ENCODE measurements at regions not wholly inside any gene's neighbourhood (a gene's known extent, or its start where the extent isn't known, plus 50 kb on each side); places are given as distances from the start of the nearest gene placed in this dataset.
"Not testable (repeated sequence)": the region's sequence is repeated elsewhere in the genome, so short reads cannot be mapped to it uniquely, and the experiment has no call there.

DNA sequence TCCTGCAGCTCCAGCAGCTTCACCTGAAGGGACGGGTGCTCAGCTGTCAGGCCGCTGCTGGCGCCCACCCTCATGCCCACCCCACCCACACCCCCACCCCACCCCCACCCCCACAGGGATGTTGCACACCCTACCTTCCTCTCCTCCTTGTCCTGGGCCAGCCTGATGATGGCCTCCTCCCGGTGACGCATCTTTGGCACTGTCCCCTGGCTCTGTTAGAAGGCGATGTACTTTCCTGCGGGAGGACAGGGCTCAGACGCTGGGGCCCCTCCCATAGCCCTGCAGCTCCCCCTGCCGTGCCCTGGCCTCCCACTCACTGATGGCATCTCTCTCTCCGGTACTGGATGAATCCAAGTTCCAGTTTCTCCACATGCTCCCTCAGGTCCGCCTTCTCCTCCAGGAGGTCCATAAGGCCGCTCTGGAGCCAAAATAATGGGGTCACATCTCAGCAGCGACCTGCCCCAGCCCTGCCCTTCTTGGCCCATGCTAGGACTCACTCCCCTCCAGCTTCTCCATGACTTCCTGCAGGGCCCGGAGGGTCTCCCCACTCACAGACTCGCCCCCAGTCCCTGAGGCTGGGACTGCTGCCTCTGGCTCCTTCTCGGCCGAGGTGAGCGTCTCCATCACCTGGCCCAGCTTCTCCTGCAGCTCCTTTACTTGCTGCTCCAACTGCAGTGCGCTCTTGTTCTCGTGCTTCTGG lies 55.2 kb downstream of the GOLGA8B start:
- H3K9ac ChIP-seq (ENCODE audit: low read depth, low read length); H3K9me3 ChIP-seq (ENCODE audit: insufficient read depth, low read depth, low read length): not testable (repeated sequence)

DNA sequence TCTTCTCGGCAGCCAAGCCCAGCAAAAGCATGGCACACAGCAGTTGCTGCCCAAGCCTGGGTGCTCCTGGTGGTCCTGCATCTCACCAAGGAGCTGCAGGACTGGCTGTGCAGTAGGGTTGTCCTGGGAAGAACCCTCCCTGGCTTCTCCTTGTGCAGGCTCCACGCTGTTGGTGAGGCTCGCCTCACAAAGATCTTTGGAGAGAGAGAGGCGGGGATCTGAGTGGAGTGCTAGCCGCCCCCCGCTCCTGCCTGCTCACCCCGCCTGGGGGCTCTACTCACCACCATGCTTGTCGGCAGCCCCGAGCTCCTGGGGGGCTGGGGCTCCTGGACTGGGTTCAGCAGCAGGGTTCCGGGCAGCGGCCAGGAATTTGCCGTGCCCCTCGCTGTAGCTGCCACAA lies 55.8 kb downstream of the GOLGA8B start:
- not testable (repeated sequence) for H3K36me3 ChIP-seq (ENCODE audit: insufficient read depth, low read length); H3K4me3 ChIP-seq (ENCODE audit: low read length); H3K27ac ChIP-seq (ENCODE audit: low read depth, low read length); H3K9me3 ChIP-seq (ENCODE audit: insufficient read depth, low read depth, low read length); H3K27me3 ChIP-seq (ENCODE audit: insufficient read depth, low read length); H3K4me1 ChIP-seq (ENCODE audit: insufficient read depth, low read length); H3K9ac ChIP-seq (ENCODE audit: low read depth, low read length)
- WGBS = 100% methylated on average over 3 of the region's 13 CpGs

More for the DNA sequence above, 55.2 kb downstream of the GOLGA8B start:
- not testable (repeated sequence) for H3K27me3 ChIP-seq (ENCODE audit: insufficient read depth, low read length); H3K27ac ChIP-seq (ENCODE audit: low read depth, low read length); H3K4me3 ChIP-seq (ENCODE audit: low read length); H3K4me1 ChIP-seq (ENCODE audit: insufficient read depth, low read length); H3K36me3 ChIP-seq (ENCODE audit: insufficient read depth, low read length)
- WGBS = no CpG with 5 or more reads among the region's 20 CpGs

GRCh38 chr15:34523849-34524248 lies 59.6 kb downstream of the GOLGA8B start:
- not testable (repeated sequence) for H3K9ac ChIP-seq (ENCODE audit: low read depth, low read length); H3K4me3 ChIP-seq (ENCODE audit: low read length)
- WGBS = 40% methylated on average over 4 of the region's 12 CpGs

GRCh38 chr15:34522601-34523000 lies 60.9 kb downstream of the GOLGA8B start:
- not testable (repeated sequence) for H3K9ac ChIP-seq (ENCODE audit: low read depth, low read length); H3K4me1 ChIP-seq (ENCODE audit: insufficient read depth, low read length); H3K9me3 ChIP-seq (ENCODE audit: insufficient read depth, low read depth, low read length); H3K27ac ChIP-seq (ENCODE audit: low read depth, low read length); H3K27me3 ChIP-seq (ENCODE audit: insufficient read depth, low read length); H3K4me3 ChIP-seq (ENCODE audit: low read length); H3K36me3 ChIP-seq (ENCODE audit: insufficient read depth, low read length)
- WGBS = 99% methylated on average over 4 of the region's 12 CpGs

More at GRCh38 chr15:34523849-34524248, 59.6 kb downstream of the GOLGA8B start:
- H3K27me3 ChIP-seq (ENCODE audit: insufficient read depth, low read length); H3K27ac ChIP-seq (ENCODE audit: low read depth, low read length); H3K4me1 ChIP-seq (ENCODE audit: insufficient read depth, low read length); H3K9me3 ChIP-seq (ENCODE audit: insufficient read depth, low read depth, low read length); H3K36me3 ChIP-seq (ENCODE audit: insufficient read depth, low read length): not testable (repeated sequence)

DNA sequence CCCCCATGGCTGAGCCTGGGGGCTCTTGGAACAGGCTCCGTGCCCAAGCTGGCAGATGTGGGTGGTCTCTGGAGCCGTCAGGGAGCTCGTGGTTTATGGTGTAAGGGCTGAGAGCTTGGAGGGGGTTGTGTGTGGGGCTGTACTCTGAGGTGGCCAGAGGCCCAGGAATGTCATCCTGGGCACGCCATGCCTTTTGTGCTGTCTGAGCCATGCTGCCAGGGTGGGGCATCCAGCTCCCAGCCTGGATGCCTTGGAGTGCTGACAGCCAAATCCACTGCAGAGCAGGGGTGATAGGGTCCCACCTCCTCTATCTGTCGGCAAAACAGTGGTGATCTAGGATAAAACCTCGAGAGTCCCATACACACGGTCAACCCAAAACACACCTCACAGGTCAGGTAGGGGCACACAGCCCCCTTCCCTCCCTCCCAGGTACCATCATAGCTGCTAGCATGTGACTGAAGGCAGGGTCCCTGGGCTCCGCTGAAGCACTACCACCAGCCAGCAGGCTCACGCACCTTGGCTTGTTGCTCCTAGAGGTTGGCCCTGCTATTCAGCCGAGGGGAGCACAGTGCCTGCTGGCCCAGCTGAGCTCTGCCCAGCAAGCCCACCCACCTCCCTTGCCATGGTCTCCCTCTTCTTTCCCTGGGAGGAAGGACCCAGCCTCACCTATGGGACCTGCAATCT lies 61.5 kb downstream of the GOLGA8B start:
- not testable (repeated sequence) for H3K27ac ChIP-seq (ENCODE audit: low read depth, low read length)
- 91% methylated on average over 8 of the region's 10 CpGs for WGBS

GRCh38 chr15:34520566-34520965 lies 62.9 kb downstream of the GOLGA8B start:
- Histone ChIP-seq H3K36me3 (ENCODE audit: insufficient read depth, low read length) (no peaks in the 10 kb centered on the region), H3K9ac (ENCODE audit: low read depth, low read length) (no peak overlapping the region), H3K4me1 (ENCODE audit: insufficient read depth, low read length) (no peaks in the 10 kb centered on the region), H3K27ac (ENCODE audit: low read depth, low read length) (no peak overlapping the region), H3K9me3 (ENCODE audit: insufficient read depth, low read depth, low read length) (no peaks in the 10 kb centered on the region), H3K4me3 (ENCODE audit: low read length) (no peak overlapping the region), H3K27me3 (ENCODE audit: insufficient read depth, low read length) (peaks cover 7% of the 10 kb centered on the region)
- WGBS = 94% methylated on average over 11 of the region's 11 CpGs

More for the DNA sequence above, 61.5 kb downstream of the GOLGA8B start:
- H3K27me3 ChIP-seq (ENCODE audit: insufficient read depth, low read length); H3K9ac ChIP-seq (ENCODE audit: low read depth, low read length); H3K36me3 ChIP-seq (ENCODE audit: insufficient read depth, low read length); H3K4me1 ChIP-seq (ENCODE audit: insufficient read depth, low read length); H3K4me3 ChIP-seq (ENCODE audit: low read length); H3K9me3 ChIP-seq (ENCODE audit: insufficient read depth, low read depth, low read length): not testable (repeated sequence)

- not testable (repeated sequence) for H3K4me1 ChIP-seq (ENCODE audit: insufficient read depth, low read length); H3K9me3 ChIP-seq (ENCODE audit: insufficient read depth, low read depth, low read length); H3K9ac ChIP-seq (ENCODE audit: low read depth, low read length); H3K27ac ChIP-seq (ENCODE audit: low read depth, low read length); H3K36me3 ChIP-seq (ENCODE audit: insufficient read depth, low read length); H3K4me3 ChIP-seq (ENCODE audit: low read length)
- WGBS = 92% methylated on average over 3 of the region's 7 CpGs
- peaks cover 13% of the 10 kb centered on the region for H3K27me3 ChIP-seq (ENCODE audit: insufficient read depth, low read length)
These were observed 63.4 kb downstream of the GOLGA8B start for GRCh38 chr15:34520010-34520409.

DNA sequence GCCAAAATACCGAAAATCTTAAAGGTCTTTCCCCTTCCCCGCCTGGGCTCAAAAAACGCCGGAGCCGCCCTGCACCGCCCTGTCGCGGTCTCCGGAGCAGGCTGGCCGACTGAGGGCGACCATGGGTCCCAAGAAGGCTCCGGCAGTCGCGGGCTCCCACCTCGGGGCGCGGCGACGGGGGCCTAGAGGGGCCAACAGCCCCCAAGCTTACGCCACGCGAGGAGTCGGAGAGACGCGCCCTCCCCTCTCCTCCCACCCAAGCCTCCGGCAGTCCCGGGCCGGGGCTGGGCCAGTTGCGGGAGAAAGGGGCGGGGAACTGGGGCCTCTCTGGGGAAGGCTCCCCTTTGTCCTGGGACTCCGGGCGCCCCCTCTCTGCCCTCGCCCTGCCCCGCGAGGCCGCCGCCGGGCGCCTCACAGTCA lies 69.2 kb downstream of the GOLGA8B start:
- Histone ChIP-seq H3K27ac (ENCODE audit: low read depth, low read length) (no peak overlapping the region), H3K36me3 (ENCODE audit: insufficient read depth, low read length) (no peaks in the 10 kb centered on the region), H3K9me3 (ENCODE audit: insufficient read depth, low read depth, low read length) (no peaks in the 10 kb centered on the region), H3K4me3 (ENCODE audit: low read length) (peak overlapping the region; percentile 60), H3K4me1 (ENCODE audit: insufficient read depth, low read length) (no peaks in the 10 kb centered on the region), H3K27me3 (ENCODE audit: insufficient read depth, low read length) (peaks cover 63% of the 10 kb centered on the region), H3K9ac (ENCODE audit: low read depth, low read length) (no peak overlapping the region; the same call in 1 of the 2 replicates)
- WGBS = 2% methylated on average over 32 of the region's 39 CpGs

GRCh38 chr15:34512628-34513027 lies 70.8 kb downstream of the GOLGA8B start:
- Histone ChIP-seq H3K27ac (ENCODE audit: low read depth, low read length) (no peak overlapping the region), H3K9ac (ENCODE audit: low read depth, low read length) (no peak overlapping the region), H3K36me3 (ENCODE audit: insufficient read depth, low read length) (no peaks in the 10 kb centered on the region), H3K9me3 (ENCODE audit: insufficient read depth, low read depth, low read length) (no peaks in the 10 kb centered on the region), H3K4me1 (ENCODE audit: insufficient read depth, low read length) (no peaks in the 10 kb centered on the region), H3K27me3 (ENCODE audit: insufficient read depth, low read length) (peaks cover 63% of the 10 kb centered on the region), H3K4me3 (ENCODE audit: low read length) (no peak overlapping the region)
- 46% methylated on average over 4 of the region's 4 CpGs for WGBS

- no CpG with 5 or more reads among the region's 4 CpGs for WGBS
- no peaks in the 10 kb centered on the region for H3K9me3 ChIP-seq (ENCODE audit: insufficient read depth, low read depth, low read length)
- H3K36me3 ChIP-seq (ENCODE audit: insufficient read depth, low read length) = no peaks in the 10 kb centered on the region
- no peaks in the 10 kb centered on the region for H3K4me1 ChIP-seq (ENCODE audit: insufficient read depth, low read length)
- H3K27ac ChIP-seq (ENCODE audit: low read depth, low read length) = no peak overlapping the region
- H3K9ac ChIP-seq (ENCODE audit: low read depth, low read length) = no peak overlapping the region
- H3K4me3 ChIP-seq (ENCODE audit: low read length) = no peak overlapping the region
- H3K27me3 ChIP-seq (ENCODE audit: insufficient read depth, low read length) = peaks cover 34% of the 10 kb centered on the region
These were observed 63.5 kb upstream of the GOLGA8A start for GRCh38 chr15:34501131-34501530.

GRCh38 chr15:34496207-34496995 lies 58.8 kb upstream of the GOLGA8A start:
- Histone ChIP-seq H3K9me3 (ENCODE audit: insufficient read depth, low read depth, low read length) (no peaks in the 10 kb centered on the region), H3K27ac (ENCODE audit: low read depth, low read length) (no peak overlapping the region), H3K4me1 (ENCODE audit: insufficient read depth, low read length) (no peaks in the 10 kb centered on the region), H3K36me3 (ENCODE audit: insufficient read depth, low read length) (no peaks in the 10 kb centered on the region), H3K27me3 (ENCODE audit: insufficient read depth, low read length) (peaks cover 70% of the 10 kb centered on the region), H3K9ac (ENCODE audit: low read depth, low read length) (no peak overlapping the region), H3K4me3 (ENCODE audit: low read length) (no peak overlapping the region)
- WGBS = 75% methylated on average over 16 of the region's 30 CpGs
